WTC11 (cell line): ENCODE measurements at regions not wholly inside any gene's neighbourhood (a gene's known extent, or its start where the extent isn't known, plus 50 kb on each side); places are given as distances from the start of the nearest gene placed in this dataset.

Source experiments
- ATAC-seq: fragments of 200-7000 bp; cut with Tn5 transposase; 2 replicates; pipeline ENCODE4 v1.10.0; 2021; ENCODE audit warnings: mild to moderate bottlenecking, moderate library complexity
- CTCF ChIA-PET: fragments of 300-600 bp; sonication (Branson Sonifier 250); formaldehyde crosslinking; loops from one replicate; lab custom pipeline; 2021; ENCODE audit warnings: antibody characterized with exemption; lab: Charles Lee
- POLR2A ChIA-PET: fragments of 350-600 bp; sonication (Branson Sonifier 250); formaldehyde crosslinking; loops from one replicate; lab custom pipeline; 2021; ENCODE audit warnings: antibody characterized with exemption; lab: Charles Lee
- DNase-seq: peaks from one replicate; pipeline ENCODE4 v3.0.0; 2021; ENCODE audit warnings: low spot score
- H3K27ac Mint-ChIP-seq: 2 replicates; pipeline ENCODE4 v1.8.0; 2021; ENCODE audit warnings: mixed read lengths
- H3K27me3 Mint-ChIP-seq: 2 replicates; pipeline ENCODE4 v1.8.0; 2021; ENCODE audit warnings: low read depth, mild to moderate bottlenecking, moderate library complexity, mixed read lengths
- H3K36me3 Mint-ChIP-seq: 2 replicates; pipeline ENCODE4 v1.8.0; 2021; ENCODE audit warnings: mixed read lengths
- H3K4me1 Mint-ChIP-seq: 2 replicates; pipeline ENCODE4 v1.8.0; 2022; ENCODE audit warnings: mixed read lengths
- H3K4me3 Mint-ChIP-seq: 2 replicates; pipeline ENCODE4 v1.8.0; 2021; ENCODE audit warnings: mild to moderate bottlenecking, moderate library complexity, mixed read lengths
- H3K9me3 Mint-ChIP-seq: 2 replicates; pipeline ENCODE4 v1.8.0; 2021; ENCODE audit warnings: mixed read lengths
- AFF4 ChIP-seq: sonication (generic); formaldehyde crosslinking; IDR thresholded peaks from 2 replicates; pipeline ENCODE4 v1.8.1; 2023; ENCODE audit warnings: mild to moderate bottlenecking, missing genetic modification reagents, borderline replicate concordance
- CDX4 ChIP-seq: fragments of 250-450 bp; sonication (Bioruptor Pico); IDR thresholded peaks from 2 replicates; pipeline ENCODE4 v1.9.0; 2021; ENCODE audit warnings: moderate library complexity, mild to moderate bottlenecking, inconsistent platforms, borderline replicate concordance
- E2F1 ChIP-seq: sonication (generic); formaldehyde crosslinking; IDR thresholded peaks from 2 replicates; pipeline ENCODE4 v1.8.0; 2022; ENCODE audit warnings: mild to moderate bottlenecking, missing genetic modification reagents
- E2F4 ChIP-seq: sonication (generic); formaldehyde crosslinking; IDR thresholded peaks from 2 replicates; pipeline ENCODE4 v1.8.1; 2022; ENCODE audit warnings: low read depth, mild to moderate bottlenecking, moderate library complexity, missing genetic modification reagents, borderline replicate concordance
- NFYB ChIP-seq: sonication (generic); formaldehyde crosslinking; conservative IDR thresholded peaks from 2 replicates; pipeline ENCODE4 v1.8.0; 2022; ENCODE audit warnings: low read depth, missing genetic modification reagents
- NR1H2 ChIP-seq: sonication (generic); formaldehyde crosslinking; IDR thresholded peaks from 2 replicates; pipeline ENCODE4 v1.9.0; 2021; ENCODE audit warnings: mild to moderate bottlenecking, moderate library complexity, missing genetic modification reagents
- TCF7 ChIP-seq: sonication (generic); formaldehyde crosslinking; IDR thresholded peaks from 2 replicates; pipeline ENCODE4 v1.8.0; 2022; ENCODE audit warnings: mild to moderate bottlenecking, low read depth, missing genetic modification reagents, moderate library complexity
- ZMAT4 ChIP-seq: fragments of 250-450 bp; sonication (Bioruptor Pico); IDR thresholded peaks from 2 replicates; pipeline ENCODE4 v1.9.0; 2021; ENCODE audit warnings: mild to moderate bottlenecking
- ZNF232 ChIP-seq: sonication (generic); formaldehyde crosslinking; IDR thresholded peaks from 2 replicates; pipeline ENCODE4 v1.8.0; 2022; ENCODE audit warnings: mild to moderate bottlenecking, missing genetic modification reagents
- ZNF425 ChIP-seq: fragments of 250-450 bp; sonication (Bioruptor Pico); conservative IDR thresholded peaks from 2 replicates; pipeline ENCODE4 v1.9.0; 2021; ENCODE audit warnings: mild to moderate bottlenecking

GRCh38 chr4:4922441-4922840, 63.0 kb downstream of the MSX1 start:
- CTCF ChIA-PET: no interaction called here

More at GRCh38 chr4:4922441-4922840, 63.0 kb downstream of the MSX1 start:
- DNase-seq (no peak), ATAC-seq (no peak)
- POLR2A ChIA-PET: no interaction called here
- Mint-ChIP-seq H3K4me1 (no peaks in the 10 kb centered on the region), H3K4me3 (no peak overlapping the region), H3K27me3 (peaks cover 73% of the 10 kb centered on the region), H3K27ac (no peak overlapping the region), H3K9me3 (peaks cover 43% of the 10 kb centered on the region), H3K36me3 (no peaks in the 10 kb centered on the region)
- TF ChIP-seq ZNF232 (CRISPR knock-in tag) (no peak), TCF7 (CRISPR knock-in tag) (no peak), ZNF425 (CRISPR knock-in tag) (no peak), CDX4 (CRISPR knock-in tag) (no peak), E2F1 (CRISPR knock-in tag) (no peak), E2F4 (CRISPR knock-in tag) (no peak), NR1H2 (no peak), ZMAT4 (CRISPR knock-in tag) (no peak), NFYB (CRISPR knock-in tag) (no peak), AFF4 (CRISPR knock-in tag) (no peak)
